Caco-2 (cell line): ENCODE measurements at regions not wholly inside any gene's neighbourhood (a gene's known extent, or its start where the extent isn't known, plus 50 kb on each side); places are given as distances from the start of the nearest gene placed in this dataset.
"Not testable (repeated sequence)": the region's sequence is repeated elsewhere in the genome, so short reads cannot be mapped to it uniquely, and the experiment has no call there.

Experiments used
- BruUV-seq: library from RNA; stranded (reverse); fragments of 400-500 nt; replicated peaks from 2 replicates; lab custom pipeline; 2021; lab: Mats Ljungman, UMichigan
- CTCF ChIA-PET: fragments of 300-600 bp; sonication (Branson Sonifier 250); formaldehyde crosslinking; loops from one replicate; lab custom pipeline; 2022; ENCODE audit warnings: antibody characterized with exemption; lab: Charles Lee
- POLR2A ChIA-PET: fragments of 300-600 bp; sonication (Branson Sonifier 250); formaldehyde crosslinking; loops from one replicate; lab custom pipeline; 2022; ENCODE audit warnings: antibody characterized with exemption; lab: Charles Lee
- DNase-seq, 2 experiments: peaks; one replicate each; pipeline versions ENCODE4 v3.0.0 to v3.0.0-alpha.2; 2020 to 2022
- H3K27me3 ChIP-seq: replicated peaks from 2 replicates; pipeline ENCODE4 v1.6.0; 2011; ENCODE audit warnings: low read length; ENCODE audit not compliant: control insufficient read depth, insufficient read depth
- H3K36me3 ChIP-seq: 2 replicates; pipeline ENCODE4 v1.5.1; 2011; ENCODE audit warnings: low read length; ENCODE audit not compliant: control insufficient read depth, insufficient read depth
- H3K4me1 ChIP-seq: fragments of 250-450 bp; sonication (Bioruptor Pico); 2 replicates; pipeline ENCODE4 v1.5.1; 2020; ENCODE audit warnings: mild to moderate bottlenecking
- H3K4me3 ChIP-seq: 2 replicates; pipeline ENCODE4 v1.5.1; 2011; ENCODE audit warnings: low read depth, mild to moderate bottlenecking, control low read depth, low read length
- H3K9me3 ChIP-seq: fragments of 250-450 bp; sonication (Bioruptor Pico); 2 replicates; pipeline ENCODE4 v1.5.1; 2020; ENCODE audit warnings: mild to moderate bottlenecking, moderate library complexity
- H3K27ac Mint-ChIP-seq: one replicate; pipeline ENCODE4 v1.8.0; 2022; ENCODE audit warnings: mixed read lengths; ENCODE audit not compliant: unreplicated experiment
- H3K27me3 Mint-ChIP-seq: one replicate; pipeline ENCODE4 v1.8.0; 2022; ENCODE audit warnings: mixed read lengths; ENCODE audit not compliant: insufficient read depth, unreplicated experiment
- H3K36me3 Mint-ChIP-seq: one replicate; pipeline ENCODE4 v1.8.0; 2022; ENCODE audit warnings: mild to moderate bottlenecking, mixed read lengths; ENCODE audit not compliant: insufficient read depth, unreplicated experiment
- H3K4me1 Mint-ChIP-seq: one replicate; pipeline ENCODE4 v1.8.0; 2022; ENCODE audit warnings: low read depth, mixed read lengths; ENCODE audit not compliant: unreplicated experiment
- H3K4me3 Mint-ChIP-seq: one replicate; pipeline ENCODE4 v1.8.0; 2022; ENCODE audit warnings: mild to moderate bottlenecking, moderate library complexity, mixed read lengths; ENCODE audit not compliant: unreplicated experiment
- H3K9me3 Mint-ChIP-seq: one replicate; pipeline ENCODE4 v1.8.0; 2022; ENCODE audit warnings: mixed read lengths; ENCODE audit not compliant: unreplicated experiment
- intact Hi-C: fragments of 100-400 bp; cut with micrococcal nuclease; formaldehyde crosslinking; loops from one replicate; pipeline ENCODE4 v1.10.0; 2022; ENCODE audit not compliant: unreplicated experiment
- TF ChIP-seq, protein P1 (sequence below), 2 experiments: fragments of 200-600 bp in 1 of 2; IDR thresholded peaks; 1 replicate in 1 of 2; 2 replicates in 1 of 2; pipeline versions ENCODE4 v1.5.1 to v1.8.0; 2011 to 2022; ENCODE audit warnings: antibody characterized with exemption in 1 of 2, control low read depth in 1 of 2, inconsistent platforms in 1 of 2, low read depth in 1 of 2, low read length in 1 of 2, mild to moderate bottlenecking in 1 of 2, moderate library complexity in 1 of 2; ENCODE audit not compliant: insufficient read depth in 1 of 2, severe bottlenecking in 1 of 2, unreplicated experiment in 1 of 2

DNA sequence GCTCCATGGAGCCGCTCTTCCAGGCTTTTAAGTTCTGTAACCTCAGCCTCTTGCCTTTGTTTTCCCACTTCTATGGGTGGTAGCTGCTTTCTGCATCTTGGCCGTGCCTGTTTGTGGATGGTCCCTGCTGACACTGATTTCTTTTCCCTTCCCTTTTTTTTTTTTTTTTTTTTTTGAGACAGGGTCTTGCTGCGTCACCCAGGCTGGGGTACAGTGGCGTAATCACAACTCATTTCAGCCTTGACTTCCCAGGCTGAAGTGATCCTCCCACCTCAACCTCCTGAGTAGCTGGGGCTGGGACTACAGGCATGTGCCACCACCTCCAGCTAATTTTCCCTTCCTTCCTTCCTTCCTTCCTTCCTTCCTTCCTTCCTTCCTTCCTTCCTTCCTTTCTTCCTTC lies 57.7 kb upstream of the EP300 start:
- H3K4me3 Mint-ChIP-seq: no peak overlapping the region
- H3K36me3 Mint-ChIP-seq: no peaks in the 10 kb centered on the region
- intact Hi-C loops: no loop called here
- Histone ChIP-seq H3K27me3 (no peaks in the 10 kb centered on the region), H3K4me1 (no peaks in the 10 kb centered on the region), H3K4me3 (no peak overlapping the region), H3K36me3 (no peaks in the 10 kb centered on the region), H3K9me3 (no peaks in the 10 kb centered on the region)
- H3K4me1 Mint-ChIP-seq: no peaks in the 10 kb centered on the region
- H3K27ac Mint-ChIP-seq: no peak overlapping the region
- no TSS peak for BruUV-seq
- no peak for DNase-seq
- no peaks in the 10 kb centered on the region for H3K27me3 Mint-ChIP-seq
- ChIA-PET CTCF (interaction anchor here (0.7 kb wide), 1 partner anchor 29 kb away, joined by 3 read pairs; no protein-coding TSS in a partner anchor), POLR2A (interaction anchor here (0.6 kb wide), 1 partner anchor 12 kb away, joined by 5 read pairs; no protein-coding TSS in a partner anchor)
- TF ChIP-seq, protein P1, sequence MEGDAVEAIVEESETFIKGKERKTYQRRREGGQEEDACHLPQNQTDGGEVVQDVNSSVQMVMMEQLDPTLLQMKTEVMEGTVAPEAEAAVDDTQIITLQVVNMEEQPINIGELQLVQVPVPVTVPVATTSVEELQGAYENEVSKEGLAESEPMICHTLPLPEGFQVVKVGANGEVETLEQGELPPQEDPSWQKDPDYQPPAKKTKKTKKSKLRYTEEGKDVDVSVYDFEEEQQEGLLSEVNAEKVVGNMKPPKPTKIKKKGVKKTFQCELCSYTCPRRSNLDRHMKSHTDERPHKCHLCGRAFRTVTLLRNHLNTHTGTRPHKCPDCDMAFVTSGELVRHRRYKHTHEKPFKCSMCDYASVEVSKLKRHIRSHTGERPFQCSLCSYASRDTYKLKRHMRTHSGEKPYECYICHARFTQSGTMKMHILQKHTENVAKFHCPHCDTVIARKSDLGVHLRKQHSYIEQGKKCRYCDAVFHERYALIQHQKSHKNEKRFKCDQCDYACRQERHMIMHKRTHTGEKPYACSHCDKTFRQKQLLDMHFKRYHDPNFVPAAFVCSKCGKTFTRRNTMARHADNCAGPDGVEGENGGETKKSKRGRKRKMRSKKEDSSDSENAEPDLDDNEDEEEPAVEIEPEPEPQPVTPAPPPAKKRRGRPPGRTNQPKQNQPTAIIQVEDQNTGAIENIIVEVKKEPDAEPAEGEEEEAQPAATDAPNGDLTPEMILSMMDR (IDR thresholded peaks at IDR 0.05; ENCODE audit: insufficient read depth in 1 of 2, low read depth in 1 of 2, low read length in 1 of 2, severe bottlenecking in 1 of 2, unreplicated experiment in 1 of 2): no peak
- no peaks in the 10 kb centered on the region for H3K9me3 Mint-ChIP-seq

DNA sequence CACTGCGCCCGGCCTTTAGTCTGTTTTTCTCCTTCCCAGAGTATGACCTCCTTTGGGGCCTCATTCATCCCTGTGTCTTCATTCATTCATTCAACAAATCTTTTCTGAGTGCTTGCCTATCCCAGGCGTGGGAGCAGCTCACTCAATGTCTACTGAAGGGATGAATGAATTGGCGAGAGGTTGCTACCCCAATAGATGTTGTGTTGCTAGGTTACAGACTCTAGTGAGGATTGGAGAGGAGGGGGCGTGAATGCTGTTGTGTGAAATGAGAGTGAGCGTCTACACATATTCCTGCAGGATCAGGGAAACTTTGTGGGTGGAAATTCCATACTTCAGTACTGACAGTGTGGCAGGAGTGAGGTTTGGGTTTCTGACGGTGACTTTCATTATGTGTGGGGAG lies 55.5 kb upstream of the EP300 start:
- TF ChIP-seq, protein P1 (IDR thresholded peaks at IDR 0.05; ENCODE audit: insufficient read depth in 1 of 2, low read depth in 1 of 2, low read length in 1 of 2, severe bottlenecking in 1 of 2, unreplicated experiment in 1 of 2): no peak
- Histone ChIP-seq H3K4me3 (no peak overlapping the region), H3K36me3 (no peaks in the 10 kb centered on the region), H3K4me1 (no peaks in the 10 kb centered on the region), H3K9me3 (no peaks in the 10 kb centered on the region), H3K27me3 (no peaks in the 10 kb centered on the region)
- DNase-seq: no peak
- Mint-ChIP-seq H3K4me3 (no peak overlapping the region), H3K9me3 (no peaks in the 10 kb centered on the region), H3K27me3 (no peaks in the 10 kb centered on the region), H3K4me1 (no peaks in the 10 kb centered on the region), H3K27ac (no peak overlapping the region), H3K36me3 (no peaks in the 10 kb centered on the region)
- intact Hi-C loops: no loop called here
- ChIA-PET POLR2A (interaction anchor here (0.6 kb wide), 1 partner anchor 12 kb away, joined by 3 read pairs; no protein-coding TSS in a partner anchor), CTCF (interaction anchor here (0.6 kb wide), 1 partner anchor 26 kb away, joined by 4 read pairs; no protein-coding TSS in a partner anchor)
- no TSS peak for BruUV-seq

DNA sequence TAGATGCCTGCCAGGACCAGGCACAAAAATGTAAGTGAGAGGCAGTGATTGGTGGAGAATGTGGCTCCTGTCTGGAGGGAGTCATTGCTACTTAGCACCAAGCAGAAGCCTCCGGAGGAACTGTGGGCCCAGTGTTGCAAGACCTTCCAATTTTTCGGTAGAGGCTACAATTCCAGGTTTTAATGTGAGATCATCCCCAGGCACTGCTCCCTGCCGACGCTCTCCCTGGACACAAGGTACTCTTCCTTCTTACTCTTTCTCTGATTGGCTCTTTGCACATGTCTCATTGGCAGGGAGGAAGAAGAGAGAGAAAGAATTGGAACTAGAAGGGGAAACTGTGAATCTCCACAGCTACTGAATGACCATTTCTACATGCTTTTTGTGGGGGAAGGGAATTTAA lies 53.7 kb upstream of the EP300 start:
- Histone ChIP-seq H3K36me3 (no peaks in the 10 kb centered on the region), H3K27me3 (no peaks in the 10 kb centered on the region), H3K9me3 (no peaks in the 10 kb centered on the region), H3K4me3 (no peak overlapping the region), H3K4me1 (no peaks in the 10 kb centered on the region)
- BruUV-seq: no TSS peak
- Mint-ChIP-seq H3K9me3 (no peaks in the 10 kb centered on the region), H3K36me3 (no peaks in the 10 kb centered on the region), H3K27ac (no peak overlapping the region), H3K27me3 (no peaks in the 10 kb centered on the region), H3K4me3 (no peak overlapping the region), H3K4me1 (no peaks in the 10 kb centered on the region)
- ChIA-PET POLR2A (interaction anchor here (0.6 kb wide), 1 partner anchor 50 kb away, joined by 3 read pairs; no protein-coding TSS in a partner anchor), CTCF (no interaction called here)
- intact Hi-C loops: no loop called here
- DNase-seq: no peak
- TF ChIP-seq, protein P1 (IDR thresholded peaks at IDR 0.05; ENCODE audit: insufficient read depth in 1 of 2, low read depth in 1 of 2, low read length in 1 of 2, severe bottlenecking in 1 of 2, unreplicated experiment in 1 of 2): no peak

DNA sequence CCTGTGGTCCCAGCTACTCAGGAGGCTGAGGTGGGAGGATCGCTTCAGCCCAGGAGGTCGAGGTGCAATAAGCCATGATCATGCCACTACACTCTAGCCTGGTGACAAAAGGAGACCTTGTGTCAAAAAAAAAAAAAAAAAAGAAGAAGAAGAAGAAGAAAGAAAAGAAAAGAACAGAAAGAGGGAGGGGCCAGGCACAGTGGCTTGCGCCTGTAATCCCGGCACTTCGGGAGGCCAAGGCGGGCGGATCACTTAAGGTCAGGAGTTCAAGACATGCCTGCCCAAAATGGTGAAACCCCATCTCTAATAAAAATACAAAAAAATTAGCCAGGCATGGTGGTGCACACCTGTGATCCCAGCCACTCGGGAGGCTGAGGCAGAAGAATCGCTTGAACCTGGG lies 52.8 kb upstream of the EP300 start:
- not testable (repeated sequence) for H3K36me3 ChIP-seq, BruUV-seq
- POLR2A ChIA-PET: interaction anchor here (0.6 kb wide), 1 partner anchor 386 kb away, joined by 5 read pairs; no protein-coding TSS in a partner anchor

More for the DNA sequence above, 52.8 kb upstream of the EP300 start:
- H3K4me1 ChIP-seq, H3K36me3 Mint-ChIP-seq, H3K4me3 Mint-ChIP-seq, H3K9me3 ChIP-seq, H3K27me3 Mint-ChIP-seq, H3K9me3 Mint-ChIP-seq, H3K27ac Mint-ChIP-seq, H3K27me3 ChIP-seq, H3K4me3 ChIP-seq, intact Hi-C loops, DNase-seq, CTCF ChIA-PET, H3K4me1 Mint-ChIP-seq: not testable (repeated sequence)
